ENCODE measurements at regions not wholly inside any gene's neighbourhood (a gene's known extent, or its start where the extent isn't known, plus 50 kb on each side); places are given as distances from the start of the nearest gene placed in this dataset.

GRCh38 chr12:107541001-107541705, 144.4 kb upstream of the PWP1 start:
- no peaks in the 10 kb centered on the region for H3K27me3 ChIP-seq
- H3K36me3 ChIP-seq, result no peaks in the 10 kb centered on the region
- H3K4me1 ChIP-seq, result no peaks in the 10 kb centered on the region
- H3K4me3 ChIP-seq, result no peak overlapping the region
- no peak for TF ChIP-seq CTCF (IDR thresholded peaks at IDR 0.05)
- DNase-seq, result no peak
- no peaks in the 10 kb centered on the region for H3K9me3 ChIP-seq
- no peak overlapping the region for H3K27ac ChIP-seq
- FAIRE-seq, result no peak
- no peak for ATAC-seq
- intact Hi-C loops (cut with DNase I), result no loop called here
- WGBS, 2 donors, result 73 to 79% methylated on average over 7 of the region's 7 CpGs

- H3K4me1 ChIP-seq, result no peaks in the 10 kb centered on the region
- FAIRE-seq (no peak), ATAC-seq (no peak), DNase-seq (no peak)
- intact Hi-C loops (cut with DNase I), result no loop called here
- H3K9me3 ChIP-seq, result no peaks in the 10 kb centered on the region
- no peak overlapping the region for H3K27ac ChIP-seq
- H3K36me3 ChIP-seq, result no peaks in the 10 kb centered on the region
- H3K4me3 ChIP-seq, result no peak overlapping the region
- WGBS, 2 donors, result 81 to 85% methylated on average over 5 of the region's 5 CpGs
- H3K27me3 ChIP-seq, result no peaks in the 10 kb centered on the region
- no peak for TF ChIP-seq CTCF (IDR thresholded peaks at IDR 0.05)
These were observed 142.2 kb upstream of the PWP1 start for GRCh38 chr12:107543416-107543815.

DNA sequence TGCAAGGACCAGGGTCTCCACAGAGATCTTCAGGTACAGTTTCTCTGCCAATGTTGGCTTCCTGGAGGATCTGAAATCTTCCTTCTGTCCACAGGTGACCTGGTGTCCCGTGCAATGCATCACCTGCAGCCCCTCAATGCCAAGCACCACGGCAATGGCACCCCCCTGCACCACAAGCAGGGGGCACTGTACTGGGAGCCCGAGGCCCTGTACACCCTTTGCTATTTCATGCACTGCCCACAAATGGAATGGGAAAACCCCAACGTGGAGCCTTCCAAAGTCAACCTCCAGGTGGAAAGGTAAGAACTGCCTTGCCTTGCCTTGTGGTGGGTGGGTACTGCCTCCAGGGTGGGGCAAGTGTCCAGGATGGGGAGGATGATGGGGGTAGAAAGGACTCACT, 141.8 kb upstream of the PWP1 start:
- H3K36me3 ChIP-seq, result no peaks in the 10 kb centered on the region
- H3K4me1 ChIP-seq, result no peaks in the 10 kb centered on the region
- H3K27me3 ChIP-seq, result no peaks in the 10 kb centered on the region
- no peak overlapping the region for H3K4me3 ChIP-seq
- DNase-seq (no peak), FAIRE-seq (no peak), ATAC-seq (no peak)
- H3K9me3 ChIP-seq, result no peaks in the 10 kb centered on the region
- H3K27ac ChIP-seq, result no peak overlapping the region
- intact Hi-C loops (cut with DNase I), result no loop called here
- 52 to 71% methylated on average over 4 of the region's 4 CpGs for WGBS, 2 donors
- TF ChIP-seq CTCF (IDR thresholded peaks at IDR 0.05), result no peak

GRCh38 chr12:107544937-107545336, 140.7 kb upstream of the PWP1 start:
- no peak overlapping the region for H3K4me3 ChIP-seq
- ATAC-seq, result no peak
- H3K9me3 ChIP-seq, result no peaks in the 10 kb centered on the region
- no peaks in the 10 kb centered on the region for H3K4me1 ChIP-seq
- WGBS, 2 donors, result 59 to 78% methylated on average over 2 of the region's 2 CpGs
- no peak for DNase-seq
- FAIRE-seq, result no peak
- H3K27ac ChIP-seq, result no peak overlapping the region
- no peaks in the 10 kb centered on the region for H3K27me3 ChIP-seq
- no peaks in the 10 kb centered on the region for H3K36me3 ChIP-seq
- TF ChIP-seq CTCF (IDR thresholded peaks at IDR 0.05), result no peak
- intact Hi-C loops (cut with DNase I), result no loop called here

GRCh38 chr12:107545737-107546353, 139.8 kb upstream of the PWP1 start:
- TF ChIP-seq CTCF (IDR thresholded peaks at IDR 0.05), result no peak
- DNase-seq, result no peak
- intact Hi-C loops (cut with DNase I), result no loop called here
- no peaks in the 10 kb centered on the region for H3K27me3 ChIP-seq
- no peak overlapping the region for H3K4me3 ChIP-seq
- no peak for ATAC-seq
- no peaks in the 10 kb centered on the region for H3K9me3 ChIP-seq
- H3K4me1 ChIP-seq, result no peaks in the 10 kb centered on the region
- H3K36me3 ChIP-seq, result no peaks in the 10 kb centered on the region
- WGBS, 2 donors, result 40 to 63% methylated on average over 6 of the region's 6 CpGs
- FAIRE-seq, result no peak
- no peak overlapping the region for H3K27ac ChIP-seq
